ENCODE measurements at regions not wholly inside any gene's neighbourhood (a gene's known extent, or its start where the extent isn't known, plus 50 kb on each side); places are given as distances from the start of the nearest gene placed in this dataset.

DNA sequence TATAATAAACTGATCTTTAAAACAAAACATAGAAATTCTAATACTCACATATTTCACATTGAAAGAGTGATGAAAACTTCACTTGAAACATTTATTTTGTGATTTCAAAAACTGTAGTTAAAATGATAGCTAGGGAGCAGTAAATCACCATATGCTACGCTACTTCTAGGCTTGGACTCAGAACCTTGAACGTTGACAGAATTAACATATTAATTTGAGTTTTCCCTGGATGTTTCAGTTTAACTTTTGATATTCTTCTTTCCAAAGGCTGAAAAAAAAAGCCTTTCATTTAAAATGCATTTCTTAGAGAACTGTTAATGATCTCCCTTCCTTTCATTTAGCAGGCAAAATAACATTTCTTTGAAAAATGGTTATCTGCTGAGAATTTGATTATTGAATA lies 307.8 kb upstream of the SGCD start:
- TF ChIP-seq RFX5 (IDR thresholded peaks at IDR 0.05; ENCODE audit: borderline replicate concordance, low read depth, low read length) (no peak), POU5F1 (IDR thresholded peaks at IDR 0.05; ENCODE audit: low read depth, low read length) (no peak), NANOG (IDR thresholded peaks at IDR 0.05; ENCODE audit: insufficient read depth, low read depth, low read length, poor library complexity, severe bottlenecking) (no peak), SP4 (IDR thresholded peaks at IDR 0.05; ENCODE audit: low read length) (no peak), JUN (IDR thresholded peaks at IDR 0.05; ENCODE audit: low read depth, low read length) (no peak)
- TF ChIP-seq, protein P1, sequence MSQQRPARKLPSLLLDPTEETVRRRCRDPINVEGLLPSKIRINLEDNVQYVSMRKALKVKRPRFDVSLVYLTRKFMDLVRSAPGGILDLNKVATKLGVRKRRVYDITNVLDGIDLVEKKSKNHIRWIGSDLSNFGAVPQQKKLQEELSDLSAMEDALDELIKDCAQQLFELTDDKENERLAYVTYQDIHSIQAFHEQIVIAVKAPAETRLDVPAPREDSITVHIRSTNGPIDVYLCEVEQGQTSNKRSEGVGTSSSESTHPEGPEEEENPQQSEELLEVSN (IDR thresholded peaks at IDR 0.05) = no peak
- TF ChIP-seq, protein P2, sequence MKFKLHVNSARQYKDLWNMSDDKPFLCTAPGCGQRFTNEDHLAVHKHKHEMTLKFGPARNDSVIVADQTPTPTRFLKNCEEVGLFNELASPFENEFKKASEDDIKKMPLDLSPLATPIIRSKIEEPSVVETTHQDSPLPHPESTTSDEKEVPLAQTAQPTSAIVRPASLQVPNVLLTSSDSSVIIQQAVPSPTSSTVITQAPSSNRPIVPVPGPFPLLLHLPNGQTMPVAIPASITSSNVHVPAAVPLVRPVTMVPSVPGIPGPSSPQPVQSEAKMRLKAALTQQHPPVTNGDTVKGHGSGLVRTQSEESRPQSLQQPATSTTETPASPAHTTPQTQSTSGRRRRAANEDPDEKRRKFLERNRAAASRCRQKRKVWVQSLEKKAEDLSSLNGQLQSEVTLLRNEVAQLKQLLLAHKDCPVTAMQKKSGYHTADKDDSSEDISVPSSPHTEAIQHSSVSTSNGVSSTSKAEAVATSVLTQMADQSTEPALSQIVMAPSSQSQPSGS (IDR thresholded peaks at IDR 0.05; ENCODE audit: low read length) = no peak
- no peaks in the 10 kb centered on the region for H3K36me3 ChIP-seq (ENCODE audit: control insufficient read depth in 2 of 4, insufficient read depth in 4 of 4, low read length in 3 of 4)
- no peak overlapping the region for H3K23ac ChIP-seq (ENCODE audit: insufficient read length)
- H2BK5ac ChIP-seq (ENCODE audit: low read depth, low read length) = no peak overlapping the region
- no peak overlapping the region for H3K4me2 ChIP-seq (ENCODE audit: insufficient read depth in 1 of 2, low read depth in 2 of 2, low read length in 2 of 2)
- H2AFZ ChIP-seq (ENCODE audit: low read length) = no peak overlapping the region
- no peak overlapping the region for H3K4me3 ChIP-seq (ENCODE audit: extremely low read depth in 1 of 4, insufficient read depth in 2 of 4, low read depth in 3 of 4, low read length in 4 of 4)
- CTCF ChIA-PET (ENCODE audit: partially characterized antibody) = interaction anchor here (0.9 kb wide), 1 partner anchor 14 kb away, joined by 3 read pairs; no protein-coding TSS in a partner anchor
- no peaks in the 10 kb centered on the region for H3K9me3 ChIP-seq (ENCODE audit: insufficient read depth in 2 of 2, low read depth in 1 of 2, low read length in 1 of 2)
- no peak overlapping the region for H2BK120ac ChIP-seq (replicated peaks; ENCODE audit: low read depth, low read length)
- no peak overlapping the region for H3K4ac ChIP-seq (replicated peaks; ENCODE audit: insufficient read length, low read depth, low read length)
- POLR2A ChIA-PET (ENCODE audit: partially characterized antibody) = no interaction called here
- no peak overlapping the region for H3K27ac ChIP-seq (ENCODE audit: low read depth, low read length)
- no peaks in the 10 kb centered on the region for H3K79me1 ChIP-seq (ENCODE audit: low read depth, low read length)
- H3K79me2 ChIP-seq (ENCODE audit: control insufficient read depth in 1 of 2, insufficient read depth in 2 of 2, low read length in 2 of 2) = no peaks in the 10 kb centered on the region
- H2BK15ac ChIP-seq (ENCODE audit: low read length) = no peak overlapping the region
- no peak overlapping the region for H4K8ac ChIP-seq (ENCODE audit: extremely low read depth, insufficient read depth, low read length)
- H3K14ac ChIP-seq (ENCODE audit: insufficient read length) = no peak overlapping the region
- no peak overlapping the region for H2AK5ac ChIP-seq (ENCODE audit: low read depth, low read length)
- H3K4me1 ChIP-seq (replicated peaks in 1 of 4; ENCODE audit: control insufficient read depth in 3 of 4, insufficient read depth in 4 of 4, low read length in 3 of 4) = peaks cover 0 to 2% (median 0%) of the 10 kb centered on the region in 4 experiments; a peak in 1 of 7 replicates
- no peak overlapping the region for H4K91ac ChIP-seq (replicated peaks; ENCODE audit: insufficient read length, low read length)
- FAIRE-seq (no peak), DNase-seq (ENCODE audit: low read depth in 1 of 2, low spot score in 2 of 2) (no peak)
- no peaks in the 10 kb centered on the region for H3K27me3 ChIP-seq (replicated peaks in 1 of 4; ENCODE audit: control insufficient read depth in 3 of 4, extremely low read depth in 1 of 4, insufficient read depth in 3 of 4, low read length in 3 of 4)
- no peak overlapping the region for H3K9ac ChIP-seq (replicated peaks in 1 of 4; ENCODE audit: extremely low read depth in 1 of 4, low read depth in 3 of 4, low read length in 3 of 4)
- no peaks in the 10 kb centered on the region for H3K23me2 ChIP-seq (ENCODE audit: low read depth, low read length)
- H3K18ac ChIP-seq (ENCODE audit: extremely low read depth, low read length) = no peak overlapping the region
- H3K56ac ChIP-seq (replicated peaks; ENCODE audit: insufficient read length, low read depth, low read length) = no peak overlapping the region
- no peak overlapping the region for H2BK12ac ChIP-seq (ENCODE audit: low read depth, low read length)
- 88% methylated on average over 2 of the region's 2 CpGs; no CpG with 5 or more reads in 1 of the 2 experiments for WGBS, 2 experiments (ENCODE audit: extremely low coverage in 1 of 2, insufficient coverage in 1 of 2, insufficient read length in 1 of 2, insufficient replicate concordance in 2 of 2, low coverage in 1 of 2, low lambda C conversion rate in 2 of 2, missing lambda C conversion rate in 1 of 2)
- no peaks in the 10 kb centered on the region for H4K20me1 ChIP-seq (replicated peaks in 1 of 2; ENCODE audit: control insufficient read depth in 1 of 2, insufficient read depth in 2 of 2, low read length in 2 of 2)
- H4K5ac ChIP-seq (ENCODE audit: insufficient read length, low read depth, low read length) = no peak overlapping the region
- no peak overlapping the region for H2BK20ac ChIP-seq (ENCODE audit: low read length)

All from H1 (cell line).